Epithelial cell of prostate (primary cell): ENCODE measurements at regions not wholly inside any gene's neighbourhood (a gene's known extent, or its start where the extent isn't known, plus 50 kb on each side); places are given as distances from the start of the nearest gene placed in this dataset.
A peak's percentile ranks its signal among the peaks of the same experiment; 100 is the strongest.

ENCODE experiments used
- DNase-seq: peaks from one replicate; pipeline ENCODE4 v3.0.0-alpha.2; 2011; ENCODE audit warnings: low read depth, low spot score
- H3K27ac ChIP-seq: fragments of 450-650 bp; 2 replicates; pipeline ENCODE4 v1.5.1; 2017; ENCODE audit warnings: mild to moderate bottlenecking

GRCh38 chr1:94326329-94326728 lies 88.9 kb upstream of the ARHGAP29 start:
- peak overlapping the region; percentile 100 for H3K27ac ChIP-seq

GRCh38 chr1:94325377-94326302 lies 88.3 kb upstream of the ARHGAP29 start:
- H3K27ac ChIP-seq, result peak overlapping the region; percentile 100
- peak; percentile 98 for DNase-seq

More at GRCh38 chr1:94326329-94326728, 88.9 kb upstream of the ARHGAP29 start:
- no peak for DNase-seq

- peak overlapping the region; percentile 100 for H3K27ac ChIP-seq
- DNase-seq, result no peak
Measured at GRCh38 chr1:94324178-94324544, 86.8 kb upstream of the ARHGAP29 start.

GRCh38 chr1:94323311-94324177 lies 86.2 kb upstream of the ARHGAP29 start:
- H3K27ac ChIP-seq, result peak overlapping the region; percentile 100
- no peak for DNase-seq

GRCh38 chr1:94322696-94323095 lies 85.3 kb upstream of the ARHGAP29 start:
- peak overlapping the region; percentile 100 for H3K27ac ChIP-seq
- DNase-seq, result no peak

GRCh38 chr1:94321662-94322061 lies 84.3 kb upstream of the ARHGAP29 start:
- H3K27ac ChIP-seq, result peak overlapping the region; percentile 100
- no peak for DNase-seq

GRCh38 chr1:94319319-94320102 lies 82.1 kb upstream of the ARHGAP29 start:
- DNase-seq, result no peak
- H3K27ac ChIP-seq, result no peak overlapping the region

GRCh38 chr1:94318505-94319030 lies 81.2 kb upstream of the ARHGAP29 start:
- H3K27ac ChIP-seq, result no peak overlapping the region
- no peak for DNase-seq

GRCh38 chr1:94317790-94318188 lies 80.4 kb upstream of the ARHGAP29 start:
- no peak for DNase-seq
- peak overlapping the region; percentile 46 for H3K27ac ChIP-seq

- no peak for DNase-seq
- H3K27ac ChIP-seq, result peak overlapping the region; percentile 46
Measured at GRCh38 chr1:94316836-94317789, 79.7 kb upstream of the ARHGAP29 start.

GRCh38 chr1:94316183-94316582 lies 78.8 kb upstream of the ARHGAP29 start:
- no peak for DNase-seq
- H3K27ac ChIP-seq, result no peak overlapping the region

GRCh38 chr1:94315552-94316116 lies 78.2 kb upstream of the ARHGAP29 start:
- no peak overlapping the region for H3K27ac ChIP-seq
- no peak for DNase-seq

GRCh38 chr1:94314222-94314858 lies 77.0 kb upstream of the ARHGAP29 start:
- no peak overlapping the region for H3K27ac ChIP-seq
- DNase-seq, result no peak

- DNase-seq, result no peak
Measured at GRCh38 chr1:94310570-94311270, 73.3 kb upstream of the ARHGAP29 start.

GRCh38 chr1:94309829-94310569 lies 72.6 kb upstream of the ARHGAP29 start:
- DNase-seq, result no peak
- H3K27ac ChIP-seq, result no peak overlapping the region

More at GRCh38 chr1:94310570-94311270, 73.3 kb upstream of the ARHGAP29 start:
- H3K27ac ChIP-seq, result no peak overlapping the region

- DNase-seq, result no peak
- H3K27ac ChIP-seq, result no peak overlapping the region
Measured at GRCh38 chr1:94309216-94309615, 71.8 kb upstream of the ARHGAP29 start.

GRCh38 chr1:94306521-94306920 lies 69.1 kb upstream of the ARHGAP29 start:
- no peak overlapping the region for H3K27ac ChIP-seq

More at GRCh38 chr1:94306521-94306920, 69.1 kb upstream of the ARHGAP29 start:
- no peak for DNase-seq
